ENCODE measurements at regions not wholly inside any gene's neighbourhood (a gene's known extent, or its start where the extent isn't known, plus 50 kb on each side); places are given as distances from the start of the nearest gene placed in this dataset.

GRCh38 chr7:109331423-109331822, 761.7 kb downstream of the DNAJB9 start:
- Histone ChIP-seq H3K4me3 (ENCODE audit: low read length) (no peak overlapping the region), H3K27ac (ENCODE audit: low read depth, low read length) (no peak overlapping the region), H3K4me1 (ENCODE audit: control insufficient read depth in 2 of 2, insufficient read depth in 2 of 2, low read length in 2 of 2) (no peaks in the 10 kb centered on the region), H3K36me3 (ENCODE audit: control insufficient read depth in 2 of 3, insufficient read depth in 3 of 3, low read length in 3 of 3) (no peaks in the 10 kb centered on the region), H3K27me3 (ENCODE audit: control insufficient read depth in 2 of 2, insufficient read depth in 2 of 2, low read length in 2 of 2) (no peaks in the 10 kb centered on the region), H3K9me3 (ENCODE audit: control insufficient read depth in 2 of 3, low read length in 3 of 3) (no peaks in the 10 kb centered on the region)
- H3K4me3 Mint-ChIP-seq = no peak overlapping the region
- POLR2A ChIA-PET = no interaction called here
- CTCF ChIA-PET = no interaction called here
- no peaks in the 10 kb centered on the region for H3K4me1 Mint-ChIP-seq
- ATAC-seq = no peak
- no peaks in the 10 kb centered on the region for H3K36me3 Mint-ChIP-seq
- H3K27ac Mint-ChIP-seq = no peak overlapping the region
- DNase-seq = no peak
- H3K9me3 Mint-ChIP-seq = peaks cover 0 to 22% (median 1%) of the 10 kb centered on the region in 11 donors
- intact Hi-C loops (cut with micrococcal nuclease) = no loop called here
- no peaks in the 10 kb centered on the region for H3K27me3 Mint-ChIP-seq

- no peak overlapping the region for H3K4me3 ChIP-seq (ENCODE audit: low read length)
- H3K4me3 Mint-ChIP-seq = no peak overlapping the region
- H3K27me3 ChIP-seq (ENCODE audit: control insufficient read depth in 2 of 2, insufficient read depth in 2 of 2, low read length in 2 of 2) = no peaks in the 10 kb centered on the region
- H3K27me3 Mint-ChIP-seq = no peaks in the 10 kb centered on the region
- ATAC-seq = no peak
- ChIA-PET POLR2A (no interaction called here), CTCF (no interaction called here)
- H3K4me1 ChIP-seq (ENCODE audit: control insufficient read depth in 2 of 2, insufficient read depth in 2 of 2, low read length in 2 of 2) = no peaks in the 10 kb centered on the region
- H3K27ac ChIP-seq (ENCODE audit: low read depth, low read length) = no peak overlapping the region
- H3K36me3 Mint-ChIP-seq = no peaks in the 10 kb centered on the region
- H3K36me3 ChIP-seq (ENCODE audit: control insufficient read depth in 2 of 3, insufficient read depth in 3 of 3, low read length in 3 of 3) = no peaks in the 10 kb centered on the region
- intact Hi-C loops (cut with micrococcal nuclease) = no loop called here
- no peaks in the 10 kb centered on the region for H3K9me3 ChIP-seq (ENCODE audit: control insufficient read depth in 2 of 3, low read length in 3 of 3)
- H3K27ac Mint-ChIP-seq = no peak overlapping the region
- no peaks in the 10 kb centered on the region for H3K4me1 Mint-ChIP-seq
- no peak for DNase-seq
- H3K9me3 Mint-ChIP-seq = peaks cover 0 to 6% (median 0%) of the 10 kb centered on the region in 11 donors
Measured at GRCh38 chr7:109335951-109336350, 766.3 kb downstream of the DNAJB9 start.

GRCh38 chr7:109336531-109336930, 766.9 kb downstream of the DNAJB9 start:
- Mint-ChIP-seq H3K27ac (no peak overlapping the region), H3K9me3 (peaks cover 0 to 5% (median 0%) of the 10 kb centered on the region in 11 donors), H3K27me3 (no peaks in the 10 kb centered on the region), H3K36me3 (no peaks in the 10 kb centered on the region), H3K4me3 (no peak overlapping the region), H3K4me1 (no peaks in the 10 kb centered on the region)
- Histone ChIP-seq H3K36me3 (ENCODE audit: control insufficient read depth in 2 of 3, insufficient read depth in 3 of 3, low read length in 3 of 3) (no peaks in the 10 kb centered on the region), H3K27ac (ENCODE audit: low read depth, low read length) (no peak overlapping the region), H3K9me3 (ENCODE audit: control insufficient read depth in 2 of 3, low read length in 3 of 3) (no peaks in the 10 kb centered on the region), H3K27me3 (ENCODE audit: control insufficient read depth in 2 of 2, insufficient read depth in 2 of 2, low read length in 2 of 2) (no peaks in the 10 kb centered on the region), H3K4me1 (ENCODE audit: control insufficient read depth in 2 of 2, insufficient read depth in 2 of 2, low read length in 2 of 2) (no peaks in the 10 kb centered on the region), H3K4me3 (ENCODE audit: low read length) (no peak overlapping the region)
- CTCF ChIA-PET = no interaction called here
- POLR2A ChIA-PET = no interaction called here
- DNase-seq (no peak), ATAC-seq (no peak)
- intact Hi-C loops (cut with micrococcal nuclease) = no loop called here

GRCh38 chr7:109343678-109344077, 774.0 kb downstream of the DNAJB9 start:
- ChIA-PET POLR2A (no interaction called here), CTCF (no interaction called here)
- intact Hi-C loops (cut with micrococcal nuclease) = no loop called here
- H3K9me3 Mint-ChIP-seq = peaks cover 0 to 1% (median 0%) of the 10 kb centered on the region in 11 donors
- H3K4me1 Mint-ChIP-seq = no peaks in the 10 kb centered on the region
- Histone ChIP-seq H3K9me3 (ENCODE audit: control insufficient read depth in 2 of 3, low read length in 3 of 3) (no peaks in the 10 kb centered on the region), H3K27ac (ENCODE audit: low read depth, low read length) (no peak overlapping the region), H3K27me3 (ENCODE audit: control insufficient read depth in 2 of 2, insufficient read depth in 2 of 2, low read length in 2 of 2) (no peaks in the 10 kb centered on the region), H3K4me3 (ENCODE audit: low read length) (no peak overlapping the region), H3K36me3 (ENCODE audit: control insufficient read depth in 2 of 3, insufficient read depth in 3 of 3, low read length in 3 of 3) (no peaks in the 10 kb centered on the region), H3K4me1 (ENCODE audit: control insufficient read depth in 2 of 2, insufficient read depth in 2 of 2, low read length in 2 of 2) (no peaks in the 10 kb centered on the region)
- no peaks in the 10 kb centered on the region for H3K36me3 Mint-ChIP-seq
- H3K27ac Mint-ChIP-seq = no peak overlapping the region
- H3K27me3 Mint-ChIP-seq = no peaks in the 10 kb centered on the region
- DNase-seq (no peak), ATAC-seq (no peak)
- H3K4me3 Mint-ChIP-seq = no peak overlapping the region

GRCh38 chr7:109351493-109351892, 781.8 kb downstream of the DNAJB9 start:
- ChIA-PET POLR2A (no interaction called here), CTCF (no interaction called here)
- intact Hi-C loops (cut with micrococcal nuclease) = no loop called here
- Mint-ChIP-seq H3K9me3 (no peaks in the 10 kb centered on the region), H3K4me1 (no peaks in the 10 kb centered on the region), H3K27ac (no peak overlapping the region), H3K27me3 (no peaks in the 10 kb centered on the region), H3K36me3 (no peaks in the 10 kb centered on the region), H3K4me3 (no peak overlapping the region)
- DNase-seq (no peak), ATAC-seq (no peak)
- Histone ChIP-seq H3K9me3 (ENCODE audit: control insufficient read depth in 2 of 3, low read length in 3 of 3) (no peaks in the 10 kb centered on the region), H3K27ac (ENCODE audit: low read depth, low read length) (no peak overlapping the region), H3K4me3 (ENCODE audit: low read length) (no peak overlapping the region), H3K27me3 (ENCODE audit: control insufficient read depth in 2 of 2, insufficient read depth in 2 of 2, low read length in 2 of 2) (no peaks in the 10 kb centered on the region), H3K36me3 (ENCODE audit: control insufficient read depth in 2 of 3, insufficient read depth in 3 of 3, low read length in 3 of 3) (no peaks in the 10 kb centered on the region), H3K4me1 (ENCODE audit: control insufficient read depth in 2 of 2, insufficient read depth in 2 of 2, low read length in 2 of 2) (no peaks in the 10 kb centered on the region)

- ChIA-PET POLR2A (no interaction called here), CTCF (no interaction called here)
- H3K36me3 Mint-ChIP-seq = no peaks in the 10 kb centered on the region
- Histone ChIP-seq H3K27me3 (ENCODE audit: control insufficient read depth in 2 of 2, insufficient read depth in 2 of 2, low read length in 2 of 2) (no peaks in the 10 kb centered on the region), H3K4me3 (ENCODE audit: low read length) (no peak overlapping the region), H3K9me3 (ENCODE audit: control insufficient read depth in 2 of 3, low read length in 3 of 3) (no peaks in the 10 kb centered on the region), H3K36me3 (ENCODE audit: control insufficient read depth in 2 of 3, insufficient read depth in 3 of 3, low read length in 3 of 3) (no peaks in the 10 kb centered on the region), H3K27ac (ENCODE audit: low read depth, low read length) (no peak overlapping the region), H3K4me1 (ENCODE audit: control insufficient read depth in 2 of 2, insufficient read depth in 2 of 2, low read length in 2 of 2) (no peaks in the 10 kb centered on the region)
- DNase-seq (no peak), ATAC-seq (no peak)
- no peaks in the 10 kb centered on the region for H3K4me1 Mint-ChIP-seq
- no peaks in the 10 kb centered on the region for H3K27me3 Mint-ChIP-seq
- intact Hi-C loops (cut with micrococcal nuclease) = no loop called here
- H3K4me3 Mint-ChIP-seq = no peak overlapping the region
- peaks cover 0 to 2% (median 0%) of the 10 kb centered on the region in 11 donors for H3K9me3 Mint-ChIP-seq
- no peak overlapping the region for H3K27ac Mint-ChIP-seq
Measured at GRCh38 chr7:109354000-109354399, 784.3 kb downstream of the DNAJB9 start.

GRCh38 chr7:109354552-109354951, 784.9 kb downstream of the DNAJB9 start:
- DNase-seq = no peak
- no peak overlapping the region for H3K4me3 ChIP-seq (ENCODE audit: low read length)
- H3K9me3 Mint-ChIP-seq = peaks cover 0 to 2% (median 0%) of the 10 kb centered on the region in 11 donors
- no peaks in the 10 kb centered on the region for H3K4me1 Mint-ChIP-seq
- ATAC-seq = no peak
- CTCF ChIA-PET = no interaction called here
- no peaks in the 10 kb centered on the region for H3K4me1 ChIP-seq (ENCODE audit: control insufficient read depth in 2 of 2, insufficient read depth in 2 of 2, low read length in 2 of 2)
- intact Hi-C loops (cut with micrococcal nuclease) = no loop called here
- H3K27me3 ChIP-seq (ENCODE audit: control insufficient read depth in 2 of 2, insufficient read depth in 2 of 2, low read length in 2 of 2) = no peaks in the 10 kb centered on the region
- no peaks in the 10 kb centered on the region for H3K36me3 ChIP-seq (ENCODE audit: control insufficient read depth in 2 of 3, insufficient read depth in 3 of 3, low read length in 3 of 3)
- H3K27me3 Mint-ChIP-seq = no peaks in the 10 kb centered on the region
- no peaks in the 10 kb centered on the region for H3K36me3 Mint-ChIP-seq
- POLR2A ChIA-PET = no interaction called here
- no peak overlapping the region for H3K27ac Mint-ChIP-seq
- no peak overlapping the region for H3K4me3 Mint-ChIP-seq
- H3K27ac ChIP-seq (ENCODE audit: low read depth, low read length) = no peak overlapping the region
- no peaks in the 10 kb centered on the region for H3K9me3 ChIP-seq (ENCODE audit: control insufficient read depth in 2 of 3, low read length in 3 of 3)

All from naive thymus-derived CD4-positive, alpha-beta T cell (primary cell).